Thyroid gland (tissue), 4 donors: ENCODE measurements at regions not wholly inside any gene's neighbourhood (a gene's known extent, or its start where the extent isn't known, plus 50 kb on each side); places are given as distances from the start of the nearest gene placed in this dataset.

Experiments
- POLR2A ChIP-seq, 2 donors: fragments of 450-650 bp; IDR thresholded peaks; one replicate each; pipeline ENCODE4 v1.6.1; 2017; ENCODE audit warnings: antibody characterized with exemption in 2 of 2, mild to moderate bottlenecking in 2 of 2, moderate library complexity in 1 of 2
- TF ChIP-seq, protein P1 (sequence below), 6 experiments: fragments of 200-600 bp in 3 of 6; fragments of 450-650 bp in 3 of 6; sonication (generic) in 3 of 6; IDR thresholded peaks; one replicate each; pipeline ENCODE4 v1.5.1; 2016 to 2019; ENCODE audit warnings: antibody characterized with exemption in 6 of 6, mild to moderate bottlenecking in 2 of 6, inconsistent platforms in 1 of 6, moderate library complexity in 1 of 6

DNA sequence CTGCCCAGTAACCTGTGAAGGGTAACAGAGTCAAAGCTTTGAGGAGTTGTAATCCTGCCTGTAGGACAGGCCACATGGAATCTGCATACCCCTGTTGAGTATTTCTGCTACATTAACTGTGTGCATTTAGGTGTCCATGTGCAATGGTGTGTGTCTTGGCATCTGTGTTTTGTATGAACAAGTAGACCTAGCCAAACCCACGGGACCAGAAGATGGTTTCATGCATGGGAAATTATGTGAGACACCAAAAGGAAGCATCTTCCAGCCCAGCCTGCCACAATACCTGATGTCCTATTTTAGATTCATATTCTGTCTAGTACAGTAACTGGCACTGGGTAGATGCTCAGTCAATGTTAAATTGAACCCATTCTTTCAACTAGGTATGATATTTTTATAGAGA lies 70.8 kb upstream of the KCND3 start:
- TF ChIP-seq, protein P1, sequence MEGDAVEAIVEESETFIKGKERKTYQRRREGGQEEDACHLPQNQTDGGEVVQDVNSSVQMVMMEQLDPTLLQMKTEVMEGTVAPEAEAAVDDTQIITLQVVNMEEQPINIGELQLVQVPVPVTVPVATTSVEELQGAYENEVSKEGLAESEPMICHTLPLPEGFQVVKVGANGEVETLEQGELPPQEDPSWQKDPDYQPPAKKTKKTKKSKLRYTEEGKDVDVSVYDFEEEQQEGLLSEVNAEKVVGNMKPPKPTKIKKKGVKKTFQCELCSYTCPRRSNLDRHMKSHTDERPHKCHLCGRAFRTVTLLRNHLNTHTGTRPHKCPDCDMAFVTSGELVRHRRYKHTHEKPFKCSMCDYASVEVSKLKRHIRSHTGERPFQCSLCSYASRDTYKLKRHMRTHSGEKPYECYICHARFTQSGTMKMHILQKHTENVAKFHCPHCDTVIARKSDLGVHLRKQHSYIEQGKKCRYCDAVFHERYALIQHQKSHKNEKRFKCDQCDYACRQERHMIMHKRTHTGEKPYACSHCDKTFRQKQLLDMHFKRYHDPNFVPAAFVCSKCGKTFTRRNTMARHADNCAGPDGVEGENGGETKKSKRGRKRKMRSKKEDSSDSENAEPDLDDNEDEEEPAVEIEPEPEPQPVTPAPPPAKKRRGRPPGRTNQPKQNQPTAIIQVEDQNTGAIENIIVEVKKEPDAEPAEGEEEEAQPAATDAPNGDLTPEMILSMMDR (IDR thresholded peaks at IDR 0.05) = no peak
- no peak for TF ChIP-seq POLR2A (IDR thresholded peaks at IDR 0.05)
